ENCODE measurements at regions not wholly inside any gene's neighbourhood (a gene's known extent, or its start where the extent isn't known, plus 50 kb on each side); places are given as distances from the start of the nearest gene placed in this dataset.

DNA sequence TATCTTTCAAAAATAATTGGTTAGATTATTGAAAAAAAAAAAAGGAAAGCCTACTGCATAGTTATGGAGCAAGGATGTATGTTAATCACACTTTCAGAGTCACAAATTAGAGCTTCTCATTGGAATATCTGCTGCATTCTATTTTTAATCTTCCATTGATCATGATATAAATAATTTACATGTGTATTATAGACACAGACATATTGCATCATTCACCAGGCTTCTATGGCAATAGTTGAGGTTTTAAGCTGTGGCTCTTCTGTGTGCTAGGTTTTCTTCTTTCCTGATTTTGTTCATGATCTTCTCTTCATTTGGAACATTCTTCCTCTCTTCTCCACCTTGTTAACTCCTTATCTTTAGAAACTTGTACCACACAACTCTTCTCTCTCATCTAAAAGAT lies 123.2 kb upstream of the HMCN1 start:
- DNase-seq (ENCODE audit: low read depth in 1 of 2, low spot score in 1 of 2), result no peak
- TF ChIP-seq GABPA (IDR thresholded peaks at IDR 0.05; ENCODE audit: low read depth), result no peak
- no peak for TF ChIP-seq SPI1 (IDR thresholded peaks at IDR 0.05; ENCODE audit: borderline replicate concordance, low read depth)
- TF ChIP-seq, protein P1, sequence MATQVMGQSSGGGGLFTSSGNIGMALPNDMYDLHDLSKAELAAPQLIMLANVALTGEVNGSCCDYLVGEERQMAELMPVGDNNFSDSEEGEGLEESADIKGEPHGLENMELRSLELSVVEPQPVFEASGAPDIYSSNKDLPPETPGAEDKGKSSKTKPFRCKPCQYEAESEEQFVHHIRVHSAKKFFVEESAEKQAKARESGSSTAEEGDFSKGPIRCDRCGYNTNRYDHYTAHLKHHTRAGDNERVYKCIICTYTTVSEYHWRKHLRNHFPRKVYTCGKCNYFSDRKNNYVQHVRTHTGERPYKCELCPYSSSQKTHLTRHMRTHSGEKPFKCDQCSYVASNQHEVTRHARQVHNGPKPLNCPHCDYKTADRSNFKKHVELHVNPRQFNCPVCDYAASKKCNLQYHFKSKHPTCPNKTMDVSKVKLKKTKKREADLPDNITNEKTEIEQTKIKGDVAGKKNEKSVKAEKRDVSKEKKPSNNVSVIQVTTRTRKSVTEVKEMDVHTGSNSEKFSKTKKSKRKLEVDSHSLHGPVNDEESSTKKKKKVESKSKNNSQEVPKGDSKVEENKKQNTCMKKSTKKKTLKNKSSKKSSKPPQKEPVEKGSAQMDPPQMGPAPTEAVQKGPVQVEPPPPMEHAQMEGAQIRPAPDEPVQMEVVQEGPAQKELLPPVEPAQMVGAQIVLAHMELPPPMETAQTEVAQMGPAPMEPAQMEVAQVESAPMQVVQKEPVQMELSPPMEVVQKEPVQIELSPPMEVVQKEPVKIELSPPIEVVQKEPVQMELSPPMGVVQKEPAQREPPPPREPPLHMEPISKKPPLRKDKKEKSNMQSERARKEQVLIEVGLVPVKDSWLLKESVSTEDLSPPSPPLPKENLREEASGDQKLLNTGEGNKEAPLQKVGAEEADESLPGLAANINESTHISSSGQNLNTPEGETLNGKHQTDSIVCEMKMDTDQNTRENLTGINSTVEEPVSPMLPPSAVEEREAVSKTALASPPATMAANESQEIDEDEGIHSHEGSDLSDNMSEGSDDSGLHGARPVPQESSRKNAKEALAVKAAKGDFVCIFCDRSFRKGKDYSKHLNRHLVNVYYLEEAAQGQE (IDR thresholded peaks at IDR 0.05; ENCODE audit: insufficient replicate concordance, low read depth), result no peak

DNA sequence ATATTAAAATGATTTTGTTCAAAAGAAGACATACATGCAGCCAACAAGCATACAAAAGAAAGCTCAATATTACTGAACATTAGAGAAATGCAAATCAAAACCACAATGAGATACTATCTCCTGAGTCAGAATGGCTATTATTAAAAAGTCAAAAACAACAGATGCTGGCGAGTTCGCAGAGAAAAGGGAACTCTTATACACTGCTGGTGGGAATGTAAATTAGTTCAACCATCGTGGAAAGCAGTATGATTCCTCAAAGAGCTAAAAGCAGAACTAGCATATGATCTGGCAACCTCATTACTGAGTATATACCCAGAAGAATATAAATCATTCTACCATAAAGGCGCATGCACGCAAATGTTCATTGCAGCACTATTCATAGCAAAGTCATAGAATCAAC lies 126.0 kb upstream of the HMCN1 start:
- DNase-seq (ENCODE audit: low read depth in 1 of 2, low spot score in 1 of 2), result no peak

More for the DNA sequence above, 123.2 kb upstream of the HMCN1 start:
- Histone ChIP-seq H3K27ac (replicated peaks) (no peak overlapping the region), H3K27me3 (ENCODE audit: insufficient read depth, poor library complexity, severe bottlenecking) (no peaks in the 10 kb centered on the region), H3K4me3 (replicated peaks; ENCODE audit: insufficient read depth, low read length) (no peak overlapping the region)

DNA sequence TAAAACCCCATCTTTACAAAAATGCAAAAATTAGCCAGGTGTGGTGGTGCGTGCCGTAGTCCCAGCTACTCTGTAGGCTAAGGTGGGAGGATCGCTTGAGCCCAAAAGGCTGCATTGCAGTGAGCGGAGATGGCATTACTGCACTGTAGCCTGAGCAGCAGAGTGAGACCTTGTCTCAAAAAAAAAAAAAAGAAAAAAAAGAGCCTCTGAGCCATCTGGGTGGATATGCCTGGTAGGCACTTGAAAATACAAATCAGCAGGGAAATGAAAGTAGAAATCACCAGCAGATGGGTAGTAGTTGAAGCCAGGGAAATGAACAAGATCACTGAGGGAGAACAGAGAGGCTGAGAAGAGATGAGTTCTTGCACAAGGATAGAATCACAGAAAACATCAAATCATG lies 131.0 kb upstream of the HMCN1 start:
- DNase-seq (ENCODE audit: low read depth in 1 of 2, low spot score in 1 of 2), result no peak
- no peaks in the 10 kb centered on the region for H3K27me3 ChIP-seq (ENCODE audit: insufficient read depth, poor library complexity, severe bottlenecking)
- no peak overlapping the region for H3K4me3 ChIP-seq (replicated peaks; ENCODE audit: insufficient read depth, low read length)
- no peak overlapping the region for H3K27ac ChIP-seq (replicated peaks)
- no peak for TF ChIP-seq SPI1 (IDR thresholded peaks at IDR 0.05; ENCODE audit: borderline replicate concordance, low read depth)
- TF ChIP-seq, protein P2, sequence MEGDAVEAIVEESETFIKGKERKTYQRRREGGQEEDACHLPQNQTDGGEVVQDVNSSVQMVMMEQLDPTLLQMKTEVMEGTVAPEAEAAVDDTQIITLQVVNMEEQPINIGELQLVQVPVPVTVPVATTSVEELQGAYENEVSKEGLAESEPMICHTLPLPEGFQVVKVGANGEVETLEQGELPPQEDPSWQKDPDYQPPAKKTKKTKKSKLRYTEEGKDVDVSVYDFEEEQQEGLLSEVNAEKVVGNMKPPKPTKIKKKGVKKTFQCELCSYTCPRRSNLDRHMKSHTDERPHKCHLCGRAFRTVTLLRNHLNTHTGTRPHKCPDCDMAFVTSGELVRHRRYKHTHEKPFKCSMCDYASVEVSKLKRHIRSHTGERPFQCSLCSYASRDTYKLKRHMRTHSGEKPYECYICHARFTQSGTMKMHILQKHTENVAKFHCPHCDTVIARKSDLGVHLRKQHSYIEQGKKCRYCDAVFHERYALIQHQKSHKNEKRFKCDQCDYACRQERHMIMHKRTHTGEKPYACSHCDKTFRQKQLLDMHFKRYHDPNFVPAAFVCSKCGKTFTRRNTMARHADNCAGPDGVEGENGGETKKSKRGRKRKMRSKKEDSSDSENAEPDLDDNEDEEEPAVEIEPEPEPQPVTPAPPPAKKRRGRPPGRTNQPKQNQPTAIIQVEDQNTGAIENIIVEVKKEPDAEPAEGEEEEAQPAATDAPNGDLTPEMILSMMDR (IDR thresholded peaks at IDR 0.05; ENCODE audit: insufficient read depth, low read length), result no peak
- TF ChIP-seq GABPA (IDR thresholded peaks at IDR 0.05; ENCODE audit: low read depth), result no peak
- TF ChIP-seq POLR2AphosphoS5 (IDR thresholded peaks at IDR 0.05; ENCODE audit: low read depth), result no peak
- TF ChIP-seq, protein P1 (IDR thresholded peaks at IDR 0.05; ENCODE audit: insufficient replicate concordance, low read depth), result no peak

More for the DNA sequence above, 126.0 kb upstream of the HMCN1 start:
- no peak overlapping the region for H3K27ac ChIP-seq (replicated peaks)
- TF ChIP-seq, protein P1 (IDR thresholded peaks at IDR 0.05; ENCODE audit: insufficient replicate concordance, low read depth), result no peak
- TF ChIP-seq POLR2AphosphoS5 (IDR thresholded peaks at IDR 0.05; ENCODE audit: low read depth) (no peak), SPI1 (IDR thresholded peaks at IDR 0.05; ENCODE audit: borderline replicate concordance, low read depth) (no peak), GABPA (IDR thresholded peaks at IDR 0.05; ENCODE audit: low read depth) (no peak)
- TF ChIP-seq, protein P2 (IDR thresholded peaks at IDR 0.05; ENCODE audit: insufficient read depth, low read length), result no peak
- H3K4me3 ChIP-seq (replicated peaks; ENCODE audit: insufficient read depth, low read length), result no peak overlapping the region
- no peaks in the 10 kb centered on the region for H3K27me3 ChIP-seq (ENCODE audit: insufficient read depth, poor library complexity, severe bottlenecking)

All from HL-60 (cell line).